HG03342 (cell line): ENCODE measurements at regions not wholly inside any gene's neighbourhood (a gene's known extent, or its start where the extent isn't known, plus 50 kb on each side); places are given as distances from the start of the nearest gene placed in this dataset.
"Not testable (repeated sequence)": the region's sequence is repeated elsewhere in the genome, so short reads cannot be mapped to it uniquely, and the experiment has no call there.

Experiments used
- ATAC-seq: cut with Tn5 transposase; IDR thresholded peaks from one replicate; pipeline ENCODE4 v1.9.1; 2021; ENCODE audit warnings: mild to moderate bottlenecking, moderate library complexity; ENCODE audit not compliant: unreplicated experiment

DNA sequence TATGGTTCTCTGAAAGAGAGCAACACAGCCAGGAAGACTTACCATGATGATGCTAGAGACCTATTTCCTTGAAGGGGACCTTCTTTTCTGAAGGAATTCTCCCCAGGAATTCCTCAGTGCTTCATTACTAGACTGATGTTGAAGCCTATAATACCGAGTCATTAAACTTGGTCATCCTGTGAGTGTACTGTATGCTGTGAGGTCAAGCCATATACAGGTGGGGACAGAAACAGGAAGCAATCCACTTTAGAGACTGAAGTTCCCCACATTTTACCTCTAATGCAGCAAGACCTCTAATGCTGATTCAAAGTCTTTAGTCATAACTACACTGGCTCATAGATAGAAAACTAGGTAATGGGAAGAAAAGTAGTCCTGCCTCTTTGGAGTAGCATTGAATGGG lies 77.1 kb upstream of the RASEF start:
- ATAC-seq: no peak

DNA sequence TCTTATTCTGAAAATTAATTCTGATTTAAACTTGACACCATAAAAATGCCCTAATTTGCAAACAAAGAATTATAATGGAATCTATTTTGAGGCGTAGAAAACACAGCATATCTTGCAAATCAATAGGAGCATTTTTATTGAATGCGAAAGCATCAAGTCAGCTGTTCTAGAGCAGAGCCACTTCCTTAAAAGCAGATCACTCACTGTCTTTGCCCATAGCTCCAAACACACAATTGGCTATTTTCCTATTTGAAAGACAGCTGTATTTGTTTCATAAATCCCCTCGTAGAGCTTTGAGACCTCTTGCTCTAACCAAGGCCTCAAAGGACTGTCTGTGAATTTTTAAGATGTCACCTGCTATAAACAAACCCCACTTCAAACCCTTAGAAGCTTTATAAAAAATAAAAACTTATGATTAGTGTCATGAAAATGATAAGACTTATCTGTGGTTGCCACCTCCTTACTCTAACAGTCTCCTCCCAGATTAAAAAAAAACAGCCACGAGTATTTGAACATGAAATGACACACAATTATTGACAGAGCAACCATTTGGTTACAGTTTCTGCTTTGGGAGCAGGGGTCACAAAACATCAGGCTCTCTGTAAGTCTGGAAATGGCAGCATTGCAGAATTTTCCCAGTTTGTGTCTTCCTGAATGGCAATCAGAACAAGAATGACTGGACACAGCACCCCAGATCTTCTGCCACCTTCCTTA lies 75.6 kb upstream of the RASEF start:
- no peak for ATAC-seq

GRCh38 chr9:83133316-83133715 lies 70.4 kb upstream of the RASEF start:
- ATAC-seq: no peak

GRCh38 chr9:83132768-83133167 lies 69.8 kb upstream of the RASEF start:
- ATAC-seq: no peak

DNA sequence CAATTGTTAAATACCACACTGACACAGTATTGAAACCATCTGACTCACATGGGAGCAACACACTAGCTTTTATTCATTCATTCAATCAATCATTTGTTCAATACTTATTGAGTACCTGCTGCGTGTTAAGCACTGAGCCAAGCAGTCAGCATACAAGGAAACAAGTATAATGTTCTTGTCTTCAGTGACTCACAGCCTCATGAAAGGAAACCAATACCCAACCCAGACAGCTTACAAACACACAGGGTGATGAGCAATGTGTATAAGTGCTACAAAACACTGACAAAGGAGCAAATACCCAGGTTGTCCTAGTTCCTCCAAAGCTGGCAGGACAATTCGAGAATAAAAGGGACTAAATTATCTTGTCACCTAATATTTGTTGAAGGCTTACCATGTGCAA lies 67.6 kb upstream of the RASEF start:
- ATAC-seq: no peak

DNA sequence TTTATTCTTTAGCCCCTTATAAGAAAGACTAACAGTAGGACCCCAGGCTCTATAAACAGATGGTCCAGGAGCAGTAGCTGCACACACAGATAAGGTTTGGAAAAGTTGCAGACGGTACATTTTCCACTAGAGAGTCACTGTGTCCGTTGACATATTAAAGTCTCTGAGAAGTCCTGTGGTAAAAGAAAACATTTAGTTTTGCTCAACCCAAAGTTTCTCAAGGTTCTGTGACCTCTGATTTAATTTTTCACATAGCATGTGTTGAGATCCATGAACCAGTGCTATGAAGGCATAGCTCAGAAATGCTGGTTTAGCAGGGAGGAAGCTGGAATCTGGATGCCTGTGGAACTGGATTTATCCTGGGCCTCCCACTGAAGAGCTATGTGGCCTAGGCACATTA lies 62.7 kb upstream of the RASEF start:
- ATAC-seq: no peak

DNA sequence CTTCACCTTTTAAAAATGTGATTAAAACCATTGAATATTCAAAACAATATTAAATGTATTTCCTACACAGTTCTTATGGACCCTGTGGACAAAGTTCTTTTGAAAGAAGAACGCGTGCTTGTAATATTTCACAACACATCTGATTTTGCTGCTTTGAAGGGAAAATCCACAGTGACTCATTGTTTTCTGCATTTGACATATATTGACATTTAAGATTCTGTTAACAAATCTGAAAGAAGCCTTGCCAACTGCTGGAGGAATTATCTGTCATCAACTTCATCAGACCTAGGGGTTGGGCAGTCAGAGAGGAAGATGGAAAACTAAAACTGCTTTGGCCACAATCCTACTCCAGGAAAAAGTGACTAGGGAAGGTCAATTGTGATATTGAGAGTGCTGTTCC lies 56.9 kb upstream of the RASEF start:
- ATAC-seq: no peak

- ATAC-seq: no peak
Measured at GRCh38 chr9:83116026-83116425, 53.1 kb upstream of the RASEF start.

DNA sequence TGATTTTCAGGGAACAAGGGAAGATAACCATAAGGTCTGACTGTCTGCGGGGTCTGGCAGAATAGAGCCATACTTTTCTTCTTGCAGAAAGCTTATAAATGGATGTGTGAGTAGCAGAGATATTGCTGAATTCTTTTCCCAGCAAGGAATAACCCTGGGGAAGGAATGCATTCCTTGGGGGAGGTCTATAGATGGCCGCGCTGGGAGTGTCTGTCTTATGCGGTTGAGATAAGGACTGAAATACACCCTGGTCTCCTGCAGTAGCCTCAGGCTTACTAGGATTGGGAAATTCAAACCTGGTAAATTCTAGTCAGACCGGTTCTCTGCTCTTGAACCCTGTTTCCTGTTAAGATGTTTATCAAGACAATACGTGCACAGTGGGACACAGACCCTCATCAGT lies 50.5 kb upstream of the RASEF start:
- ATAC-seq: not testable (repeated sequence)
